ENCODE measurements at regions not wholly inside any gene's neighbourhood (a gene's known extent, or its start where the extent isn't known, plus 50 kb on each side); places are given as distances from the start of the nearest gene placed in this dataset.

- no peak for DNase-seq (ENCODE audit: low read depth)
- H3K4me3 ChIP-seq (ENCODE audit: low read depth, low read length): no peak overlapping the region
- TF ChIP-seq MAX (IDR thresholded peaks at IDR 0.05; ENCODE audit: low read depth, low read length) (no peak), POLR2A (IDR thresholded peaks at IDR 0.05; ENCODE audit: extremely low read depth, insufficient read length) (no peak), CTCF (IDR thresholded peaks at IDR 0.05; ENCODE audit: low read depth, low read length) (no peak), MYC (IDR thresholded peaks at IDR 0.05; ENCODE audit: low read depth, low read length) (no peak)
These were observed 151.4 kb upstream of the NABP1 start for GRCh38 chr2:191526536-191526935.

GRCh38 chr2:191526953-191527556 is 150.9 kb upstream of the NABP1 start:
- DNase-seq (ENCODE audit: low read depth): no peak
- no peak for TF ChIP-seq MYC (IDR thresholded peaks at IDR 0.05; ENCODE audit: low read depth, low read length)
- no peak for TF ChIP-seq CTCF (IDR thresholded peaks at IDR 0.05; ENCODE audit: low read depth, low read length)
- TF ChIP-seq MAX (IDR thresholded peaks at IDR 0.05; ENCODE audit: low read depth, low read length): no peak
- TF ChIP-seq POLR2A (IDR thresholded peaks at IDR 0.05; ENCODE audit: extremely low read depth, insufficient read length): no peak
- H3K4me3 ChIP-seq (ENCODE audit: low read depth, low read length): no peak overlapping the region

- no peak overlapping the region for H3K4me3 ChIP-seq (ENCODE audit: low read depth, low read length)
- DNase-seq (ENCODE audit: low read depth): no peak
- TF ChIP-seq POLR2A (IDR thresholded peaks at IDR 0.05; ENCODE audit: extremely low read depth, insufficient read length) (no peak), MYC (IDR thresholded peaks at IDR 0.05; ENCODE audit: low read depth, low read length) (no peak)
These were observed 147.3 kb upstream of the NABP1 start for GRCh38 chr2:191530618-191531017.

GRCh38 chr2:191533693-191534180 is 144.2 kb upstream of the NABP1 start:
- TF ChIP-seq POLR2A (IDR thresholded peaks at IDR 0.05; ENCODE audit: extremely low read depth, insufficient read length): no peak
- no peak for TF ChIP-seq MYC (IDR thresholded peaks at IDR 0.05; ENCODE audit: low read depth, low read length)
- TF ChIP-seq CTCF (IDR thresholded peaks at IDR 0.05; ENCODE audit: low read depth, low read length): no peak
- TF ChIP-seq MAX (IDR thresholded peaks at IDR 0.05; ENCODE audit: low read depth, low read length): no peak
- peak; percentile 60 for DNase-seq (ENCODE audit: low read depth)
- no peak overlapping the region for H3K4me3 ChIP-seq (ENCODE audit: low read depth, low read length)

- no peak for DNase-seq (ENCODE audit: low read depth)
- no peak for TF ChIP-seq POLR2A (IDR thresholded peaks at IDR 0.05; ENCODE audit: extremely low read depth, insufficient read length)
- TF ChIP-seq CTCF (IDR thresholded peaks at IDR 0.05; ENCODE audit: low read depth, low read length): no peak
- TF ChIP-seq MYC (IDR thresholded peaks at IDR 0.05; ENCODE audit: low read depth, low read length): no peak
- no peak for TF ChIP-seq MAX (IDR thresholded peaks at IDR 0.05; ENCODE audit: low read depth, low read length)
- no peak overlapping the region for H3K4me3 ChIP-seq (ENCODE audit: low read depth, low read length)
These were observed 140.0 kb upstream of the NABP1 start for GRCh38 chr2:191537921-191538320.

GRCh38 chr2:191538334-191538903 is 139.5 kb upstream of the NABP1 start:
- TF ChIP-seq CTCF (IDR thresholded peaks at IDR 0.05; ENCODE audit: low read depth, low read length) (no peak), MYC (IDR thresholded peaks at IDR 0.05; ENCODE audit: low read depth, low read length) (no peak), POLR2A (IDR thresholded peaks at IDR 0.05; ENCODE audit: extremely low read depth, insufficient read length) (no peak), MAX (IDR thresholded peaks at IDR 0.05; ENCODE audit: low read depth, low read length) (no peak)
- no peak for DNase-seq (ENCODE audit: low read depth)
- no peak overlapping the region for H3K4me3 ChIP-seq (ENCODE audit: low read depth, low read length)

Measured in NB4 (cell line).